ENCODE measurements at regions not wholly inside any gene's neighbourhood (a gene's known extent, or its start where the extent isn't known, plus 50 kb on each side); places are given as distances from the start of the nearest gene placed in this dataset.

DNA sequence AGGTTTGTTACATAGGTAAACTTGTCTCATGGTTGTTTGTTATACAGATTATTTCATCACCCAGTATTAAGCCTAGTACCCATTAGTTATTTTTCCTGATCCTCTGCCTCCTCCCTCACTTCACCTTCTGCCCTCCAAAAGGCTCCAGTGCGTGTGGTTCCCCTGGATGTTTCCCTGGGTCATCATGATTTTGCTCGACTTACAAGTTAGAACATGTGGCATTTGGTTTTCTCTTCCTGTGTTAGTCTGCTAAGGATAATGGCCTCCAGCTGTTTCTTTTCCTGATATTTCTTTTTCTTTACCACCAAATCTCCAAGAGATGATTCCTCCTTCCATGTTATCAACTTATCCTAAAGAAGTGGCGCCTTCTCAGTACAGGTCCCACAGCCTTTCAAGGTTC lies 543.1 kb upstream of the ADGRL3 start:
- Histone ChIP-seq H3K4me1 (no peaks in the 10 kb centered on the region), H3K27ac (no peak overlapping the region), H3K9me3 (no peaks in the 10 kb centered on the region), H3K27me3 (no peaks in the 10 kb centered on the region), H3K4me3 (no peak overlapping the region), H3K36me3 (no peaks in the 10 kb centered on the region)
- DNase-seq, result no peak
- TF ChIP-seq, protein P1, sequence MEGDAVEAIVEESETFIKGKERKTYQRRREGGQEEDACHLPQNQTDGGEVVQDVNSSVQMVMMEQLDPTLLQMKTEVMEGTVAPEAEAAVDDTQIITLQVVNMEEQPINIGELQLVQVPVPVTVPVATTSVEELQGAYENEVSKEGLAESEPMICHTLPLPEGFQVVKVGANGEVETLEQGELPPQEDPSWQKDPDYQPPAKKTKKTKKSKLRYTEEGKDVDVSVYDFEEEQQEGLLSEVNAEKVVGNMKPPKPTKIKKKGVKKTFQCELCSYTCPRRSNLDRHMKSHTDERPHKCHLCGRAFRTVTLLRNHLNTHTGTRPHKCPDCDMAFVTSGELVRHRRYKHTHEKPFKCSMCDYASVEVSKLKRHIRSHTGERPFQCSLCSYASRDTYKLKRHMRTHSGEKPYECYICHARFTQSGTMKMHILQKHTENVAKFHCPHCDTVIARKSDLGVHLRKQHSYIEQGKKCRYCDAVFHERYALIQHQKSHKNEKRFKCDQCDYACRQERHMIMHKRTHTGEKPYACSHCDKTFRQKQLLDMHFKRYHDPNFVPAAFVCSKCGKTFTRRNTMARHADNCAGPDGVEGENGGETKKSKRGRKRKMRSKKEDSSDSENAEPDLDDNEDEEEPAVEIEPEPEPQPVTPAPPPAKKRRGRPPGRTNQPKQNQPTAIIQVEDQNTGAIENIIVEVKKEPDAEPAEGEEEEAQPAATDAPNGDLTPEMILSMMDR (IDR thresholded peaks at IDR 0.05), result no peak
- no peak for TF ChIP-seq POLR2A (IDR thresholded peaks at IDR 0.05)
- intact Hi-C loops (cut with DNase I), result no loop called here
- 61% methylated on average over 3 of the region's 3 CpGs for WGBS, 2 donors

DNA sequence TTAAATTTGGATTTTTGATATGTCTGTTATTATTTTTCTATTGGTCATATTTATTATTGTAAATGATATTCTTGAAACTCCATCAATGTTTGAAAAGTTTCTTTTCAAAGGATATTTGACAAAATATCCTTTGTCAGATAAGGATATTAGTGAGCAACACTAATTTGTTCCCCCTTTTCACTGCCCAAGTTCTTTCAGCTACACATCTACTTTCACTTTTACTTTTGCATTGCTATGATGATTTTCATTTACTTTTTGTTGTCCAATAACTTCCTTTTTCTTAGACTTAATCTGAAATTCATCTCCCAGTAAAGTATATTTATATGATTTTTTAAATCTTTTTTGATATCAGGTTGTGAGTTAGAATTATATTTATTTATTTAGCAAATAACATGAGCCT lies 542.3 kb upstream of the ADGRL3 start:
- no peak for DNase-seq
- H3K36me3 ChIP-seq, result no peaks in the 10 kb centered on the region
- no peaks in the 10 kb centered on the region for H3K4me1 ChIP-seq
- no peak overlapping the region for H3K27ac ChIP-seq
- no peak overlapping the region for H3K4me3 ChIP-seq
- H3K27me3 ChIP-seq, result no peaks in the 10 kb centered on the region
- TF ChIP-seq, protein P1 (IDR thresholded peaks at IDR 0.05), result no peak
- TF ChIP-seq POLR2A (IDR thresholded peaks at IDR 0.05), result no peak
- H3K9me3 ChIP-seq, result no peaks in the 10 kb centered on the region
- intact Hi-C loops (cut with DNase I), result no loop called here

GRCh38 chr4:60663769-60664168 lies 536.4 kb upstream of the ADGRL3 start:
- H3K4me3 ChIP-seq, result no peak overlapping the region
- no peaks in the 10 kb centered on the region for H3K4me1 ChIP-seq
- H3K27ac ChIP-seq, result no peak overlapping the region
- TF ChIP-seq, protein P1 (IDR thresholded peaks at IDR 0.05), result no peak
- no peak for TF ChIP-seq POLR2A (IDR thresholded peaks at IDR 0.05)
- intact Hi-C loops (cut with DNase I), result no loop called here
- 80 to 88% methylated on average over 4 of the region's 4 CpGs for WGBS, 2 donors
- no peaks in the 10 kb centered on the region for H3K9me3 ChIP-seq
- H3K36me3 ChIP-seq, result no peaks in the 10 kb centered on the region
- H3K27me3 ChIP-seq, result no peaks in the 10 kb centered on the region
- no peak for DNase-seq

GRCh38 chr4:60682901-60683300 lies 517.2 kb upstream of the ADGRL3 start:
- Histone ChIP-seq H3K4me1 (no peaks in the 10 kb centered on the region), H3K4me3 (no peak overlapping the region), H3K27me3 (no peaks in the 10 kb centered on the region), H3K27ac (peak overlapping the region in 1 of 4 donors; percentile 23), H3K9me3 (no peaks in the 10 kb centered on the region), H3K36me3 (no peaks in the 10 kb centered on the region)
- 23 to 55% methylated on average over 1 of the region's 1 CpG for WGBS, 2 donors
- intact Hi-C loops (cut with DNase I), result no loop called here
- TF ChIP-seq, protein P1 (IDR thresholded peaks at IDR 0.05), result no peak
- TF ChIP-seq POLR2A (IDR thresholded peaks at IDR 0.05), result no peak
- no peak for DNase-seq

- Histone ChIP-seq H3K27ac (peak overlapping the region in 1 of 4 donors; percentile 23), H3K9me3 (no peaks in the 10 kb centered on the region), H3K27me3 (no peaks in the 10 kb centered on the region), H3K36me3 (no peaks in the 10 kb centered on the region), H3K4me1 (no peaks in the 10 kb centered on the region), H3K4me3 (no peak overlapping the region)
- DNase-seq, result no peak
- WGBS, 2 donors, result 67 to 75% methylated on average over 1 of the region's 1 CpG
- intact Hi-C loops (cut with DNase I), result no loop called here
- TF ChIP-seq, protein P1 (IDR thresholded peaks at IDR 0.05), result no peak
- no peak for TF ChIP-seq POLR2A (IDR thresholded peaks at IDR 0.05)
Measured at GRCh38 chr4:60683357-60683756, 516.8 kb upstream of the ADGRL3 start.
